Endothelial cell of umbilical vein (primary cell): ENCODE measurements at regions not wholly inside any gene's neighbourhood (a gene's known extent, or its start where the extent isn't known, plus 50 kb on each side); places are given as distances from the start of the nearest gene placed in this dataset.

Experiments used
- BruUV-seq: library from RNA; stranded (reverse); fragments of 400-500 nt; replicated peaks from 2 replicates; lab custom pipeline; 2021; lab: Mats Ljungman, UMichigan
- CTCF ChIA-PET: fragments of 300-600, 350-600 bp; sonication (Branson Sonifier 250); formaldehyde crosslinking; loops from one replicate; lab custom pipeline; 2021; ENCODE audit warnings: antibody characterized with exemption, inconsistent platforms; lab: Charles Lee
- POLR2A ChIA-PET: fragments of 300-600, 350-600 bp; sonication (Branson Sonifier 250); formaldehyde crosslinking; loops from one replicate; lab custom pipeline; 2021; ENCODE audit warnings: antibody characterized with exemption, inconsistent platforms; lab: Charles Lee
- DNase-seq: peaks from one replicate; pipeline ENCODE4 v3.0.0-alpha.2; 2011; ENCODE audit warnings: low read depth, low spot score
- FAIRE-seq: peaks from 2 replicates; lab custom pipeline; 2011; peaks lifted over from hg19 to GRCh38; lab: Jason Lieb, UNC
- H2AFZ ChIP-seq: 2 replicates; pipeline ENCODE4 v1.6.0; 2012; ENCODE audit warnings: low read depth, low read length, control low read depth, inconsistent platforms
- H3K27ac ChIP-seq: 2 replicates; pipeline ENCODE4 v1.5.1; 2011; ENCODE audit warnings: low read depth, mild to moderate bottlenecking, control low read depth, low read length, moderate library complexity; ENCODE audit not compliant: insufficient read depth
- H3K27me3 ChIP-seq, 2 experiments: 2 replicates each; pipeline versions ENCODE4 v1.6.0 to v1.6.1; 2011; ENCODE audit warnings: low read length in 2 of 2, mixed read lengths in 1 of 2; ENCODE audit not compliant: control insufficient read depth in 2 of 2, insufficient read depth in 2 of 2
- H3K36me3 ChIP-seq, 2 experiments: 2 replicates in 1 of 2; 3 replicates in 1 of 2; pipeline ENCODE4 v1.5.1; 2011; ENCODE audit warnings: low read length in 2 of 2, mild to moderate bottlenecking in 1 of 2, moderate library complexity in 1 of 2; ENCODE audit not compliant: control insufficient read depth in 2 of 2, insufficient read depth in 2 of 2; ENCODE audit errors: extremely low read depth in 1 of 2
- H3K4me1 ChIP-seq: 3 replicates; pipeline ENCODE4 v1.5.1; 2011; ENCODE audit warnings: mild to moderate bottlenecking, low read length; ENCODE audit not compliant: control insufficient read depth, insufficient read depth; ENCODE audit errors: extremely low read depth
- H3K4me2 ChIP-seq: 2 replicates; pipeline ENCODE4 v1.6.1; 2011; ENCODE audit warnings: low read length, control low read depth, mixed read lengths; ENCODE audit not compliant: insufficient read depth
- H3K4me3 ChIP-seq, 3 experiments: fragments of 200-600 bp in 1 of 3; sonication (generic), shearing (Covaris generic) in 1 of 3; replicated peaks in 1 of 3; 2 replicates each; pipeline ENCODE4 v1.5.1; 2011 to 2016; ENCODE audit warnings: control low read depth in 3 of 3, low read length in 3 of 3, mild to moderate bottlenecking in 2 of 3, inconsistent platforms in 1 of 3, low read depth in 1 of 3, moderate library complexity in 1 of 3; ENCODE audit not compliant: insufficient read depth in 1 of 3
- H3K79me2 ChIP-seq: 2 replicates; pipeline ENCODE4 v1.6.0; 2012; ENCODE audit warnings: low read length, inconsistent platforms; ENCODE audit not compliant: control insufficient read depth, insufficient read depth
- H3K9ac ChIP-seq: replicated peaks from 2 replicates; pipeline ENCODE3; 2011; ENCODE audit warnings: low read length, control low read depth; ENCODE audit not compliant: insufficient read depth; ENCODE audit errors: extremely low read depth
- H3K9me1 ChIP-seq: replicated peaks from 3 replicates; pipeline ENCODE4 v1.6.0; 2011; ENCODE audit warnings: mild to moderate bottlenecking, low read length; ENCODE audit not compliant: control insufficient read depth, insufficient read depth; ENCODE audit errors: extremely low read depth
- H3K9me3 ChIP-seq: replicated peaks from 2 replicates; pipeline ENCODE4 v1.5.1; 2012; ENCODE audit warnings: low read length, inconsistent platforms; ENCODE audit not compliant: control insufficient read depth, insufficient read depth
- H4K20me1 ChIP-seq: replicated peaks from 2 replicates; pipeline ENCODE3; 2011; ENCODE audit warnings: mild to moderate bottlenecking, low read length; ENCODE audit not compliant: control insufficient read depth, insufficient read depth; ENCODE audit errors: extremely low read depth
- EZH2 ChIP-seq: IDR thresholded peaks from 2 replicates; pipeline ENCODE4 v1.6.1; 2012; ENCODE audit warnings: borderline replicate concordance, low read depth, mild to moderate bottlenecking, moderate library complexity, low read length, inconsistent platforms; ENCODE audit not compliant: severe bottlenecking
- FOS ChIP-seq: IDR thresholded peaks from 2 replicates; pipeline ENCODE4 v1.6.1; 2011; ENCODE audit warnings: mild to moderate bottlenecking, low read length, moderate library complexity, borderline replicate concordance; ENCODE audit not compliant: insufficient read depth
- GATA2 ChIP-seq: IDR thresholded peaks from 2 replicates; pipeline ENCODE4 v1.7.0; 2011; ENCODE audit warnings: low read depth, mild to moderate bottlenecking, moderate library complexity, mixed read lengths, low read length; ENCODE audit not compliant: insufficient read length, insufficient read depth
- JUN ChIP-seq: IDR thresholded peaks from 2 replicates; pipeline ENCODE4 v1.6.1; 2011; ENCODE audit warnings: borderline replicate concordance, low read depth; ENCODE audit not compliant: insufficient read length, insufficient read depth
- MYC ChIP-seq: IDR thresholded peaks from one replicate; pipeline ENCODE4 v1.6.1; 2011; ENCODE audit warnings: mild to moderate bottlenecking, low read depth, low read length
- POLR2A ChIP-seq: IDR thresholded peaks from 2 replicates; pipeline ENCODE4 v1.6.1; 2012; ENCODE audit warnings: low read depth, mild to moderate bottlenecking, control low read depth, low read length
- POLR2AphosphoS5 ChIP-seq: IDR thresholded peaks from 2 replicates; pipeline ENCODE4 v1.6.1; 2012; ENCODE audit warnings: low read depth, mild to moderate bottlenecking, control low read depth, low read length, moderate library complexity; ENCODE audit not compliant: insufficient read depth
- dilution Hi-C: fragments of 300-500 bp; cut with MboI; formaldehyde crosslinking; loops from one replicate; pipeline ENCODE4 v1.15.0; 2019; ENCODE audit warnings: low sequenced_read_pairs; ENCODE audit not compliant: extremely low pct_ligation_motif_present
- intact Hi-C: fragments of 100-400 bp; cut with micrococcal nuclease; formaldehyde crosslinking; loops from one replicate; pipeline ENCODE4 v1.10.0; 2022
- TF ChIP-seq, protein P1 (sequence below), 2 donors: IDR thresholded peaks; 1 replicate in 1 of 2; 2 replicates in 1 of 2; pipeline ENCODE4 v1.5.1; 2011; ENCODE audit warnings: low read length in 2 of 2, mild to moderate bottlenecking in 2 of 2, moderate library complexity in 2 of 2, control low read depth in 1 of 2, inconsistent platforms in 1 of 2, low read depth in 1 of 2; ENCODE audit not compliant: insufficient read depth in 1 of 2; ENCODE audit errors: extremely low read depth in 1 of 2
- TF ChIP-seq, protein P2 (sequence below): IDR thresholded peaks from 2 replicates; pipeline ENCODE4 v1.6.1; 2011; ENCODE audit not compliant: insufficient read depth, insufficient read length

DNA sequence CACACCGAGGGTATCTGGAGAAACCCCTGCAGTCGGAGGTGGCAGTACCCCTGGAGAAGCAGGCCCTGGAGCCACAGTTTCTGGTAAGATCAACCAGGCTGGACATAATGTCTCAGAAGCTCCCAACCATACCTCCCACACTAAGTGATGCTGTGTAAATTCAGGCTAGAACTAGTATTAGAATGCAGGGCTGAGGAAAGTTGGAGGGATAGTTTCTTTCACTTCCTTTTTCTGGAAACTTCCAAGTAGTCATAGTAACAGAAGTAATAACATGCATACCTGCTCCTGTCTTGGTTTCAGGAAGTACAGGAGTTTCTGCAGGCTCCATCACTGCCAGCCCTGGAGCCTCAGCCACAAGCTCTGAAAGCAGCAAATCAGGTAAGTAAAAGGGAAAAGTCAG, 228.1 kb upstream of the CNTN1 start:
- POLR2A ChIA-PET: no interaction called here
- BruUV-seq: no TSS peak
- H3K36me3 ChIP-seq: no peaks in the 10 kb centered on the region
- H3K4me2 ChIP-seq: no peak overlapping the region
- H3K27me3 ChIP-seq: no peaks in the 10 kb centered on the region
- FAIRE-seq (no peak), DNase-seq (no peak)
- H3K4me3 ChIP-seq: no peak overlapping the region
- no peaks in the 10 kb centered on the region for H3K9me3 ChIP-seq
- no peak overlapping the region for H3K27ac ChIP-seq
- H3K9me1 ChIP-seq: no peaks in the 10 kb centered on the region
- intact Hi-C loops (no loop called here), dilution Hi-C loops (no loop called here)
- H3K4me1 ChIP-seq: no peaks in the 10 kb centered on the region
- no peak for TF ChIP-seq FOS
- TF ChIP-seq MYC: no peak
- no peak for TF ChIP-seq POLR2A
- no peak for TF ChIP-seq JUN
- TF ChIP-seq, protein P1, sequence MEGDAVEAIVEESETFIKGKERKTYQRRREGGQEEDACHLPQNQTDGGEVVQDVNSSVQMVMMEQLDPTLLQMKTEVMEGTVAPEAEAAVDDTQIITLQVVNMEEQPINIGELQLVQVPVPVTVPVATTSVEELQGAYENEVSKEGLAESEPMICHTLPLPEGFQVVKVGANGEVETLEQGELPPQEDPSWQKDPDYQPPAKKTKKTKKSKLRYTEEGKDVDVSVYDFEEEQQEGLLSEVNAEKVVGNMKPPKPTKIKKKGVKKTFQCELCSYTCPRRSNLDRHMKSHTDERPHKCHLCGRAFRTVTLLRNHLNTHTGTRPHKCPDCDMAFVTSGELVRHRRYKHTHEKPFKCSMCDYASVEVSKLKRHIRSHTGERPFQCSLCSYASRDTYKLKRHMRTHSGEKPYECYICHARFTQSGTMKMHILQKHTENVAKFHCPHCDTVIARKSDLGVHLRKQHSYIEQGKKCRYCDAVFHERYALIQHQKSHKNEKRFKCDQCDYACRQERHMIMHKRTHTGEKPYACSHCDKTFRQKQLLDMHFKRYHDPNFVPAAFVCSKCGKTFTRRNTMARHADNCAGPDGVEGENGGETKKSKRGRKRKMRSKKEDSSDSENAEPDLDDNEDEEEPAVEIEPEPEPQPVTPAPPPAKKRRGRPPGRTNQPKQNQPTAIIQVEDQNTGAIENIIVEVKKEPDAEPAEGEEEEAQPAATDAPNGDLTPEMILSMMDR (IDR thresholded peaks at IDR 0.05; ENCODE audit: extremely low read depth in 1 of 2, insufficient read depth in 1 of 2, low read depth in 1 of 2, low read length in 2 of 2): no peak
- TF ChIP-seq EZH2: no peak
- no peak for TF ChIP-seq GATA2
- no peak for TF ChIP-seq POLR2AphosphoS5
- TF ChIP-seq, protein P2, sequence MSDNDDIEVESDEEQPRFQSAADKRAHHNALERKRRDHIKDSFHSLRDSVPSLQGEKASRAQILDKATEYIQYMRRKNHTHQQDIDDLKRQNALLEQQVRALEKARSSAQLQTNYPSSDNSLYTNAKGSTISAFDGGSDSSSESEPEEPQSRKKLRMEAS: no peak
- CTCF ChIA-PET: no interaction called here
- H4K20me1 ChIP-seq: no peaks in the 10 kb centered on the region
- H3K79me2 ChIP-seq: no peaks in the 10 kb centered on the region
- no peak overlapping the region for H3K9ac ChIP-seq
- no peak overlapping the region for H2AFZ ChIP-seq
